ENCODE measurements at regions not wholly inside any gene's neighbourhood (a gene's known extent, or its start where the extent isn't known, plus 50 kb on each side); places are given as distances from the start of the nearest gene placed in this dataset.

GRCh38 chr2:173828189-173829142, 136.7 kb downstream of the SP3 start:
- TF ChIP-seq CTCF (IDR thresholded peaks at IDR 0.05) (no peak), POLR2A (IDR thresholded peaks at IDR 0.05) (no peak), EP300 (IDR thresholded peaks at IDR 0.05) (no peak), POLR2AphosphoS5 (IDR thresholded peaks at IDR 0.05) (no peak)

All from stomach (tissue), 4 donors.